DND-41 (cell line): ENCODE measurements at regions not wholly inside any gene's neighbourhood (a gene's known extent, or its start where the extent isn't known, plus 50 kb on each side); places are given as distances from the start of the nearest gene placed in this dataset.
A peak's percentile ranks its signal among the peaks of the same experiment; 100 is the strongest.
"Not testable (repeated sequence)": the region's sequence is repeated elsewhere in the genome, so short reads cannot be mapped to it uniquely, and the experiment has no call there.

ENCODE experiments used
- ATAC-seq: fragments of 200-7000 bp; cut with Tn5 transposase; 3 replicates; pipeline ENCODE4 v1.9.1; 2021; ENCODE audit warnings: low read depth; ENCODE audit not compliant: insufficient read depth
- DNase-seq: peaks from one replicate; pipeline ENCODE4 v3.0.0-alpha.2; 2020
- H2AFZ ChIP-seq: 2 replicates; pipeline ENCODE4 v1.6.0; 2012; ENCODE audit warnings: low read depth, low read length
- H3K27ac ChIP-seq: 2 replicates; pipeline ENCODE4 v1.5.1; 2012; ENCODE audit warnings: low read length, inconsistent platforms
- H3K27me3 ChIP-seq: fragments of 200-600 bp; sonication (generic); 2 replicates; pipeline ENCODE4 v1.6.0; 2012; ENCODE audit warnings: low read length, mild to moderate bottlenecking, inconsistent platforms; ENCODE audit not compliant: insufficient read depth, poor library complexity
- H3K36me3 ChIP-seq: 2 replicates; pipeline ENCODE4 v1.5.1; 2012; ENCODE audit warnings: low read length, inconsistent platforms; ENCODE audit not compliant: insufficient read depth
- H3K4me1 ChIP-seq: 2 replicates; pipeline ENCODE4 v1.5.1; 2012; ENCODE audit warnings: mild to moderate bottlenecking, low read length; ENCODE audit not compliant: insufficient read depth
- H3K4me2 ChIP-seq: 2 replicates; pipeline ENCODE4 v1.6.0; 2012; ENCODE audit warnings: mild to moderate bottlenecking, moderate library complexity, low read length, inconsistent platforms; ENCODE audit not compliant: insufficient read depth
- H3K4me3 ChIP-seq, 2 experiments: fragments of 200-600 bp in 1 of 2; shearing (Covaris generic) in 1 of 2; 2 replicates each; pipeline ENCODE4 v1.5.1; 2012 to 2016; ENCODE audit warnings: inconsistent platforms in 2 of 2, low read length in 2 of 2, mild to moderate bottlenecking in 2 of 2, low read depth in 1 of 2, moderate library complexity in 1 of 2
- H3K79me2 ChIP-seq: 2 replicates; pipeline ENCODE4 v1.6.0; 2012; ENCODE audit warnings: low read length, inconsistent platforms; ENCODE audit not compliant: insufficient read depth
- H3K9ac ChIP-seq: 2 replicates; pipeline ENCODE4 v1.6.0; 2012; ENCODE audit warnings: low read depth, mild to moderate bottlenecking, inconsistent platforms, low read length, moderate library complexity
- H3K9me3 ChIP-seq: 2 replicates; pipeline ENCODE4 v1.5.1; 2012; ENCODE audit warnings: low read length, moderate library complexity, mild to moderate bottlenecking, inconsistent platforms; ENCODE audit not compliant: insufficient read depth, severe bottlenecking
- H4K20me1 ChIP-seq: 2 replicates; pipeline ENCODE4 v1.6.0; 2012; ENCODE audit warnings: low read length; ENCODE audit not compliant: insufficient read depth
- CTCF ChIP-seq: IDR thresholded peaks from 2 replicates; pipeline ENCODE4 v1.5.1; 2012; ENCODE audit warnings: borderline replicate concordance, low read length, moderate library complexity, mild to moderate bottlenecking; ENCODE audit not compliant: poor library complexity, severe bottlenecking; ENCODE audit errors: extremely low read depth
- EZH2 ChIP-seq: IDR thresholded peaks from 3 replicates; pipeline ENCODE4 v1.6.1; 2012; ENCODE audit warnings: borderline replicate concordance, low read depth, mild to moderate bottlenecking, moderate library complexity, low read length, inconsistent platforms; ENCODE audit not compliant: severe bottlenecking

- Histone ChIP-seq H2AFZ (no peak overlapping the region), H3K4me1 (no peaks in the 10 kb centered on the region), H4K20me1 (no peaks in the 10 kb centered on the region), H3K9me3 (no peaks in the 10 kb centered on the region), H3K36me3 (no peaks in the 10 kb centered on the region), H3K27ac (no peak overlapping the region), H3K27me3 (no peaks in the 10 kb centered on the region), H3K9ac (no peak overlapping the region), H3K4me3 (no peak overlapping the region), H3K4me2 (no peak overlapping the region), H3K79me2 (no peaks in the 10 kb centered on the region)
- no peak for TF ChIP-seq CTCF
- TF ChIP-seq EZH2 = no peak
- DNase-seq (no peak), ATAC-seq (no peak)
Measured at GRCh38 chr4:188975271-188975670, 836.0 kb downstream of the TRIML1 start.

GRCh38 chr4:188976644-188977115, 837.4 kb downstream of the TRIML1 start:
- Histone ChIP-seq H4K20me1 (no peaks in the 10 kb centered on the region), H3K4me2 (no peak overlapping the region), H3K4me3 (no peak overlapping the region), H3K27me3 (no peaks in the 10 kb centered on the region), H3K9me3 (no peaks in the 10 kb centered on the region), H3K4me1 (no peaks in the 10 kb centered on the region), H2AFZ (no peak overlapping the region), H3K79me2 (no peaks in the 10 kb centered on the region), H3K36me3 (no peaks in the 10 kb centered on the region), H3K27ac (no peak overlapping the region), H3K9ac (no peak overlapping the region)
- DNase-seq (no peak), ATAC-seq (0 out of 3 replicates have a peak, but pooled peaks have one; percentile 19)
- no peak for TF ChIP-seq CTCF
- no peak for TF ChIP-seq EZH2

GRCh38 chr4:188977232-188977631, 838.0 kb downstream of the TRIML1 start:
- not testable (repeated sequence) for H3K4me3 ChIP-seq, H3K79me2 ChIP-seq, H3K4me2 ChIP-seq, H3K9ac ChIP-seq, H3K36me3 ChIP-seq, H3K9me3 ChIP-seq, H3K27me3 ChIP-seq, H4K20me1 ChIP-seq, ATAC-seq, H2AFZ ChIP-seq, H3K4me1 ChIP-seq, DNase-seq, H3K27ac ChIP-seq

GRCh38 chr4:188984518-188984917, 845.3 kb downstream of the TRIML1 start:
- no peaks in the 10 kb centered on the region for H3K36me3 ChIP-seq
- DNase-seq = no peak
- H3K79me2 ChIP-seq = no peaks in the 10 kb centered on the region
- H3K4me3 ChIP-seq = no peak overlapping the region
- no peaks in the 10 kb centered on the region for H3K27me3 ChIP-seq
- no peak overlapping the region for H3K27ac ChIP-seq
- TF ChIP-seq EZH2 (no peak), CTCF (no peak)
- H3K4me1 ChIP-seq = no peaks in the 10 kb centered on the region
- no peaks in the 10 kb centered on the region for H4K20me1 ChIP-seq
- H3K9me3 ChIP-seq = no peaks in the 10 kb centered on the region
- H2AFZ ChIP-seq = no peak overlapping the region
- no peak overlapping the region for H3K9ac ChIP-seq
- no peak overlapping the region for H3K4me2 ChIP-seq
- no peak for ATAC-seq
